Heart left ventricle (tissue), 16 donors: ENCODE measurements at regions not wholly inside any gene's neighbourhood (a gene's known extent, or its start where the extent isn't known, plus 50 kb on each side); places are given as distances from the start of the nearest gene placed in this dataset.

Source experiments
- ATAC-seq, 4 donors: fragments of 200-7000 bp; cut with Tn5 transposase; one replicate each; pipeline ENCODE4 v1.9.1; 2020 to 2022; ENCODE audit warnings: moderate library complexity in 4 of 4, mild to moderate bottlenecking in 3 of 4, moderate number of reproducible peaks in 1 of 4
- DNase-seq, 5 donors: peaks; one replicate each; pipeline ENCODE4 v3.0.0-alpha.2; 2020
- H3K27ac ChIP-seq, 12 donors: fragments of 200-600 bp; sonication (generic) in 4 of 12; one replicate each; pipeline versions ENCODE4 v1.5.0 to v1.8.0; 2016 to 2022; ENCODE audit warnings: mild to moderate bottlenecking in 2 of 12
- H3K27me3 ChIP-seq, 9 donors: fragments of 200-600 bp; sonication (generic) in 2 of 9; one replicate each; pipeline versions ENCODE4 v1.5.1 to v1.8.0; 2016 to 2022; ENCODE audit warnings: mild to moderate bottlenecking in 3 of 9
- H3K36me3 ChIP-seq, 9 donors: fragments of 200-600 bp; sonication (generic) in 2 of 9; one replicate each; pipeline versions ENCODE4 v1.5.0 to v1.8.0; 2018 to 2022; ENCODE audit warnings: mild to moderate bottlenecking in 2 of 9
- H3K4me1 ChIP-seq, 12 donors: fragments of 200-600 bp; sonication (generic) in 4 of 12; one replicate each; pipeline versions ENCODE4 v1.5.0 to v1.8.0; 2016 to 2022; ENCODE audit warnings: mild to moderate bottlenecking in 3 of 12
- H3K4me3 ChIP-seq, 12 donors: fragments of 200-600 bp; sonication (generic) in 4 of 12; one replicate each; pipeline versions ENCODE4 v1.5.0 to v1.8.0; 2017 to 2022; ENCODE audit warnings: mild to moderate bottlenecking in 9 of 12, moderate library complexity in 4 of 12
- H3K9me3 ChIP-seq, 12 donors: fragments of 200-600 bp; sonication (generic) in 4 of 12; one replicate each; pipeline versions ENCODE4 v1.5.0 to v1.8.0; 2016 to 2022; ENCODE audit warnings: mild to moderate bottlenecking in 1 of 12
- CTCF ChIP-seq, 12 donors: fragments of 200-600 bp; sonication (generic) in 4 of 12; IDR thresholded peaks; one replicate each; pipeline versions ENCODE4 v1.5.0 to v1.8.0; 2018 to 2022; ENCODE audit warnings: antibody characterized with exemption in 12 of 12, mild to moderate bottlenecking in 5 of 12
- POLR2A ChIP-seq, 2 donors: fragments of 450-650 bp; IDR thresholded peaks; one replicate each; pipeline ENCODE4 v1.6.1; 2017; ENCODE audit warnings: antibody characterized with exemption in 2 of 2, mild to moderate bottlenecking in 2 of 2, moderate library complexity in 2 of 2
- WGBS, 4 donors: extraction: QIAGEN DNeasy Blood & Tissue Kit in 2 of 4; methylation state at CpG; one replicate each; pipeline versions ENCODE4 v1.1.5 to v1.1.7; 2013 to 2018; 5-methylcytosine and 5-hydroxymethylcytosine counted together
- intact Hi-C, 10 donors: fragments of 100-400 bp; cut with DNase I; formaldehyde crosslinking; loops; one replicate each; pipeline versions ENCODE4 v1.11.1 to v1.14.2; 2022
- donor health status: ischemic (EF 13 %, LVEDD 7.1; RV severe dilation, severe dysfunction).
- donor health status: healthy with polysubstance abuse.
- donor health status: DM: no; HTN: yes; CAD: no.
- donor health status: DM: no; HTN: no; CAD: no.
- donor health status: ischemic (EF 25% LVEDD 6.9; RV normal size, moderate dysfunction).
- donor health status: ischemic (EF 25% LVEDD 5.7; RV mildly dilated, moderate dysfunction).
- donor health status: healthy.
- donor health status: DM: yes; HTN: yes; CAD: no.
- donor health status: ischemic (EF 35%, LVEDD 5.7; RV mildly dilated, moderate dysfunction).
- donor health status: nonischemic (EF 11% LVEDD 7.7; RV severe dilation, severe dysfunction).
- donor health status: DM: yes; HTN: yes; CAD: no.
- donor health status: PGD.
- donor health status: ischemic (EF 29% LVEDD 5.4; RV normal size, mild dysfunction).
- donor health status: nonischemic (EF 23%, LVEDD 6.1; RV moderate dilation, normal function).

DNA sequence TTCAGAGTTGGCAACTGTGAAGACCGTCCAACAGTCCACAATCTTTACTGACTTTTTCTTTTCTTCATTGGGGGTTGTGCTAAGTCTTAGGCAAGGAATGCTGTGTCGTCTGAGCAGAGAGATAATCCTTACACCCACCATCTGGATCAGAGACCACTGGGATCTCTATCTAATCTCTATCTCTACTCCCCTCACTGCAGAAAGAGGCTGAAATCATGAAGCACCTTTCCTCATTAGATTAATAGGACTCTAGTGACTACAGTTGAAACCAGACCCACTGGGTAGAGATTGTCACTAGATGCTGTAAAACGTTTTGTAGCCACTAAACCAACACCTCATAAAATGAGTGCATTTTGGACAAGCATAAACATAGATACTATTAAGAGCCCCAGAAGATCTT, 387.4 kb upstream of the CELF2 start:
- DNase-seq (no peak), ATAC-seq (no peak)
- peaks cover 0 to 12% (median 0%) of the 10 kb centered on the region in 12 donors for H3K9me3 ChIP-seq
- H3K27me3 ChIP-seq = no peaks in the 10 kb centered on the region
- 70 to 80% (median 76%) methylated on average over 3 of the region's 3 CpGs for WGBS, 4 donors
- H3K4me1 ChIP-seq = peaks cover 0 to 27% (median 8%) of the 10 kb centered on the region in 12 donors
- no peak for TF ChIP-seq POLR2A (IDR thresholded peaks at IDR 0.05)
- no peak for TF ChIP-seq CTCF (IDR thresholded peaks at IDR 0.05)
- no peak overlapping the region for H3K4me3 ChIP-seq
- intact Hi-C loops = no loop called here
- no peak overlapping the region for H3K27ac ChIP-seq
- no peaks in the 10 kb centered on the region for H3K36me3 ChIP-seq

GRCh38 chr10:10630782-10631181, 386.9 kb upstream of the CELF2 start:
- Histone ChIP-seq H3K4me1 (peaks cover 0 to 22% (median 7%) of the 10 kb centered on the region in 12 donors), H3K9me3 (peaks cover 0 to 12% (median 0%) of the 10 kb centered on the region in 12 donors), H3K36me3 (no peaks in the 10 kb centered on the region), H3K27me3 (no peaks in the 10 kb centered on the region), H3K27ac (no peak overlapping the region), H3K4me3 (no peak overlapping the region)
- intact Hi-C loops = no loop called here
- no peak for DNase-seq
- TF ChIP-seq CTCF (IDR thresholded peaks at IDR 0.05) (no peak), POLR2A (IDR thresholded peaks at IDR 0.05) (no peak)
- WGBS, 4 donors = 87 to 89% (median 88%) methylated on average over 4 of the region's 4 CpGs
- ATAC-seq = no peak

DNA sequence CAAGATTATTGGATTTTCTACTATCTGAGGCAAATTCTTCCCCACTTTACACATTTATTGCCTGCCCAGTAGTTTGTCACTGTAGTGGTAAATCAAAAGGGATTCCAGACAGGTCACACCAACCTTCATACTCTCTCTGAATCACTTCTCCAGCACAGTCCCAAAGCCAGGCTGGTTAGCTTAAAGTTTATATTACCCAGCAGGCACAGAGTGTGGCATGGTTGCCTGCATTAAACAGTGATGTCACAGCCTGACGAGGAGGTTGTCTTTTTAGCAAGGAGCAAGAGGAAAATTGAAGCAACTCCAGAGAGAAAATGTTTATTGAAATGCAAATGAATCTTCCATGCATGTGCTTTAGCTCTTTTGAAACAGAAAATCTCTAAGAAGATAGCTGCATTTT, 375.5 kb upstream of the CELF2 start:
- intact Hi-C loops = loop anchor here in 1 of 10 donors (10.0 kb wide), 1 partner anchor 127 kb away; no protein-coding TSS in a partner anchor
- no peak for DNase-seq
- Histone ChIP-seq H3K36me3 (no peaks in the 10 kb centered on the region), H3K4me1 (peaks cover 0 to 38% (median 18%) of the 10 kb centered on the region in 12 donors), H3K9me3 (no peaks in the 10 kb centered on the region), H3K4me3 (no peak overlapping the region), H3K27me3 (no peaks in the 10 kb centered on the region), H3K27ac (peak overlapping the region; percentile 13 to 93 (median 64))
- no peak for ATAC-seq
- 35 to 68% (median 51%) methylated on average over 1 of the region's 1 CpG for WGBS, 4 donors
- TF ChIP-seq CTCF (IDR thresholded peaks at IDR 0.05) = no peak
- TF ChIP-seq POLR2A (IDR thresholded peaks at IDR 0.05) = no peak

DNA sequence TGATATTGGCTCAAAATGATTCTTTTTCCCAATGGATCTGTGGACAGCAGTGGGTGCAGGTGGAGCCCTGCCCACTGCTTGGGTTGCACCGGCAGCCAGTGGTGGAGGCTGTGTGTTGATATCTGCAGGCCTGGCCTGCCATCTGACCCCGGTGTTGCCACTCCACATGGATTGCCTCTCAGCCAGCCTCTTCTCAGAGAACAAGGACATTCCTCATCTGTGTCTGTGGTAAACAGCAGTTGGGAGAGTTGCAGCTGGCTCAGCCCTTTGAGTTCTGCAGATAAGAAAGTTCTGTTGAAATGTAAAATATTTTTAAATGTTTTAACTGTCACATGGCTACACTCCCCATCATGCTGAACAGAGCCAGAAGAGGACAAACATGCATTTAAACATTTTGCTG, 374.9 kb upstream of the CELF2 start:
- DNase-seq (peak; percentile 61 to 86 (median 64)), ATAC-seq (peak; percentile 79 to 94 (median 88))
- 14 to 25% (median 21%) methylated on average over 2 of the region's 2 CpGs for WGBS, 4 donors
- Histone ChIP-seq H3K27ac (peak overlapping the region; percentile 13 to 93 (median 70)), H3K9me3 (no peaks in the 10 kb centered on the region), H3K4me1 (peaks cover 0 to 38% (median 18%) of the 10 kb centered on the region in 12 donors), H3K4me3 (no peak overlapping the region), H3K27me3 (no peaks in the 10 kb centered on the region), H3K36me3 (no peaks in the 10 kb centered on the region)
- intact Hi-C loops = loop anchor here in 1 of 10 donors (10.0 kb wide), 1 partner anchor 128 kb away; no protein-coding TSS in a partner anchor
- TF ChIP-seq POLR2A (IDR thresholded peaks at IDR 0.05) = no peak
- no peak for TF ChIP-seq CTCF (IDR thresholded peaks at IDR 0.05)
